PC-3 (cell line): ENCODE measurements at regions not wholly inside any gene's neighbourhood (a gene's known extent, or its start where the extent isn't known, plus 50 kb on each side); places are given as distances from the start of the nearest gene placed in this dataset.

Experiments used
- ATAC-seq: fragments of 200-7000 bp; cut with Tn5 transposase; 2 replicates; pipeline ENCODE4 v1.9.1; 2020; ENCODE audit warnings: mild to moderate bottlenecking, moderate library complexity
- BruUV-seq: library from RNA; stranded (reverse); fragments of 400-500 nt; replicated peaks from 2 replicates; lab custom pipeline; 2021; lab: Mats Ljungman, UMichigan
- CTCF ChIA-PET: fragments of 300-600 bp; sonication (Branson Sonifier 250); formaldehyde crosslinking; loops from one replicate; lab custom pipeline; 2022; ENCODE audit warnings: antibody characterized with exemption; lab: Charles Lee
- POLR2A ChIA-PET: fragments of 300-600 bp; sonication (Branson Sonifier 250); formaldehyde crosslinking; loops from one replicate; lab custom pipeline; 2022; ENCODE audit warnings: antibody characterized with exemption; ENCODE audit not compliant: unreplicated experiment; lab: Charles Lee
- DNase-seq: peaks from one replicate; pipeline ENCODE4 v3.0.0-alpha.2; 2015
- H2AFZ ChIP-seq: fragments of 300-600 bp; sonication (generic); 2 replicates; pipeline ENCODE4 v1.6.0; 2016; ENCODE audit warnings: antibody characterized with exemption, low read length
- H3F3A ChIP-seq: fragments of 300-600 bp; sonication (generic); one replicate; pipeline ENCODE4 v1.6.0; 2017; ENCODE audit warnings: antibody characterized with exemption, low read length, control low read depth, mild to moderate bottlenecking; ENCODE audit not compliant: unreplicated experiment
- H3K27ac ChIP-seq: fragments of 300-600 bp; sonication (generic); 2 replicates; pipeline ENCODE4 v1.5.1; 2016; ENCODE audit warnings: mild to moderate bottlenecking, low read length
- H3K27me3 ChIP-seq: fragments of 300-600 bp; sonication (generic); 2 replicates; pipeline ENCODE4 v1.6.1; 2016; ENCODE audit warnings: low read length, mixed read lengths
- H3K36me3 ChIP-seq: fragments of 300-600 bp; sonication (generic); 2 replicates; pipeline ENCODE4 v1.6.1; 2016; ENCODE audit warnings: low read depth, mixed run types, low read length, mixed read lengths
- H3K4me1 ChIP-seq: fragments of 300-600 bp; sonication (generic); 2 replicates; pipeline ENCODE4 v1.5.1; 2016; ENCODE audit warnings: low read length; ENCODE audit not compliant: insufficient read depth
- H3K4me2 ChIP-seq: fragments of 300-600 bp; sonication (generic); 2 replicates; pipeline ENCODE4 v1.6.0; 2016; ENCODE audit warnings: low read length
- H3K4me3 ChIP-seq: fragments of 300-600 bp; sonication (generic); 2 replicates; pipeline ENCODE4 v1.5.1; 2016; ENCODE audit warnings: mild to moderate bottlenecking, low read length, mixed read lengths
- H3K79me2 ChIP-seq: fragments of 300-600 bp; sonication (generic); 2 replicates; pipeline ENCODE4 v1.6.1; 2017; ENCODE audit warnings: low read length, mixed read lengths
- H3K9ac ChIP-seq: fragments of 300-600 bp; sonication (generic); 2 replicates; pipeline ENCODE4 v1.6.0; 2016; ENCODE audit warnings: mild to moderate bottlenecking, low read length
- H3K9me2 ChIP-seq: fragments of 300-600 bp; sonication (generic); replicated peaks from 2 replicates; pipeline ENCODE4 v1.6.1; 2016; ENCODE audit warnings: mixed run types, low read length, mixed read lengths
- H3K9me3 ChIP-seq: fragments of 300-600 bp; sonication (generic); 2 replicates; pipeline ENCODE4 v1.6.1; 2016; ENCODE audit warnings: low read length, mixed read lengths
- H4K20me1 ChIP-seq: fragments of 300-600 bp; sonication (generic); 2 replicates; pipeline ENCODE4 v1.6.1; 2016; ENCODE audit warnings: low read length, mixed read lengths
- EZH2 ChIP-seq: fragments of 300-600 bp; sonication (generic); IDR thresholded peaks from one replicate; pipeline ENCODE4 v1.6.1; 2017; ENCODE audit warnings: antibody characterized with exemption, mild to moderate bottlenecking, low read length; ENCODE audit not compliant: unreplicated experiment
- EZH2phosphoT487 ChIP-seq: fragments of 300-600 bp; sonication (generic); IDR thresholded peaks from 2 replicates; pipeline ENCODE4 v1.6.1; 2018; ENCODE audit warnings: mild to moderate bottlenecking, antibody characterized with exemption, low read length, borderline replicate concordance
- intact Hi-C: fragments of 100-400 bp; cut with micrococcal nuclease; formaldehyde crosslinking; loops from 2 replicates; pipeline ENCODE4 v1.9.0; 2023
- TF ChIP-seq, protein P1 (sequence below): fragments of 300-600 bp; sonication (generic); conservative IDR thresholded peaks from 2 replicates; pipeline ENCODE4 v1.5.1; 2017; ENCODE audit warnings: antibody characterized with exemption, low read depth, mild to moderate bottlenecking, low read length

GRCh38 chr7:156088115-156088514 is 275.9 kb upstream of the SHH start:
- no peak for ATAC-seq
- no peaks in the 10 kb centered on the region for H4K20me1 ChIP-seq
- no peak for DNase-seq
- no peaks in the 10 kb centered on the region for H3K9me3 ChIP-seq
- CTCF ChIA-PET: no interaction called here
- H3K9ac ChIP-seq: no peak overlapping the region
- no peak overlapping the region for H3K4me2 ChIP-seq
- H3K4me1 ChIP-seq: no peaks in the 10 kb centered on the region
- intact Hi-C loops: no loop called here
- H3K27me3 ChIP-seq: peaks cover 49% of the 10 kb centered on the region
- H3K9me2 ChIP-seq: no peaks in the 10 kb centered on the region
- no peak overlapping the region for H3K4me3 ChIP-seq
- no TSS peak for BruUV-seq
- H3K36me3 ChIP-seq: no peaks in the 10 kb centered on the region
- no peak for TF ChIP-seq EZH2
- TF ChIP-seq EZH2phosphoT487: no peak
- TF ChIP-seq, protein P1, sequence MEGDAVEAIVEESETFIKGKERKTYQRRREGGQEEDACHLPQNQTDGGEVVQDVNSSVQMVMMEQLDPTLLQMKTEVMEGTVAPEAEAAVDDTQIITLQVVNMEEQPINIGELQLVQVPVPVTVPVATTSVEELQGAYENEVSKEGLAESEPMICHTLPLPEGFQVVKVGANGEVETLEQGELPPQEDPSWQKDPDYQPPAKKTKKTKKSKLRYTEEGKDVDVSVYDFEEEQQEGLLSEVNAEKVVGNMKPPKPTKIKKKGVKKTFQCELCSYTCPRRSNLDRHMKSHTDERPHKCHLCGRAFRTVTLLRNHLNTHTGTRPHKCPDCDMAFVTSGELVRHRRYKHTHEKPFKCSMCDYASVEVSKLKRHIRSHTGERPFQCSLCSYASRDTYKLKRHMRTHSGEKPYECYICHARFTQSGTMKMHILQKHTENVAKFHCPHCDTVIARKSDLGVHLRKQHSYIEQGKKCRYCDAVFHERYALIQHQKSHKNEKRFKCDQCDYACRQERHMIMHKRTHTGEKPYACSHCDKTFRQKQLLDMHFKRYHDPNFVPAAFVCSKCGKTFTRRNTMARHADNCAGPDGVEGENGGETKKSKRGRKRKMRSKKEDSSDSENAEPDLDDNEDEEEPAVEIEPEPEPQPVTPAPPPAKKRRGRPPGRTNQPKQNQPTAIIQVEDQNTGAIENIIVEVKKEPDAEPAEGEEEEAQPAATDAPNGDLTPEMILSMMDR: no peak
- POLR2A ChIA-PET: no interaction called here
- H2AFZ ChIP-seq: no peak overlapping the region
- H3K27ac ChIP-seq: no peak overlapping the region
- no peaks in the 10 kb centered on the region for H3K79me2 ChIP-seq
- H3F3A ChIP-seq: no peaks in the 10 kb centered on the region

GRCh38 chr7:156082048-156083040 is 270.1 kb upstream of the SHH start:
- H2AFZ ChIP-seq: no peak overlapping the region
- H3K9ac ChIP-seq: no peak overlapping the region
- no peaks in the 10 kb centered on the region for H3F3A ChIP-seq
- no peaks in the 10 kb centered on the region for H4K20me1 ChIP-seq
- H3K27ac ChIP-seq: no peak overlapping the region
- H3K9me3 ChIP-seq: no peaks in the 10 kb centered on the region
- no peak overlapping the region for H3K4me2 ChIP-seq
- TF ChIP-seq EZH2phosphoT487: no peak
- TF ChIP-seq, protein P1: no peak
- no peak for TF ChIP-seq EZH2
- no peaks in the 10 kb centered on the region for H3K79me2 ChIP-seq
- no peak for DNase-seq
- CTCF ChIA-PET: no interaction called here
- intact Hi-C loops: no loop called here
- no peak for ATAC-seq
- POLR2A ChIA-PET: no interaction called here
- no peaks in the 10 kb centered on the region for H3K4me1 ChIP-seq
- BruUV-seq: no TSS peak
- no peak overlapping the region for H3K4me3 ChIP-seq
- H3K9me2 ChIP-seq: no peaks in the 10 kb centered on the region
- no peaks in the 10 kb centered on the region for H3K36me3 ChIP-seq
- H3K27me3 ChIP-seq: peaks cover 33% of the 10 kb centered on the region

GRCh38 chr7:156080596-156080995 is 268.3 kb upstream of the SHH start:
- BruUV-seq: no TSS peak
- peaks cover 25% of the 10 kb centered on the region for H3K27me3 ChIP-seq

More at GRCh38 chr7:156080596-156080995, 268.3 kb upstream of the SHH start:
- H3K9me2 ChIP-seq: no peaks in the 10 kb centered on the region
- H3F3A ChIP-seq: no peaks in the 10 kb centered on the region
- no peaks in the 10 kb centered on the region for H3K36me3 ChIP-seq
- DNase-seq (no peak), ATAC-seq (no peak)
- no peaks in the 10 kb centered on the region for H4K20me1 ChIP-seq
- no peak overlapping the region for H3K9ac ChIP-seq
- no peaks in the 10 kb centered on the region for H3K9me3 ChIP-seq
- H3K4me3 ChIP-seq: no peak overlapping the region
- intact Hi-C loops: no loop called here
- H3K4me1 ChIP-seq: no peaks in the 10 kb centered on the region
- no peaks in the 10 kb centered on the region for H3K79me2 ChIP-seq
- CTCF ChIA-PET: no interaction called here
- TF ChIP-seq EZH2phosphoT487: no peak
- no peak for TF ChIP-seq EZH2
- TF ChIP-seq, protein P1: no peak
- H2AFZ ChIP-seq: no peak overlapping the region
- no peak overlapping the region for H3K4me2 ChIP-seq
- POLR2A ChIA-PET: no interaction called here
- H3K27ac ChIP-seq: no peak overlapping the region
